Gastroesophageal sphincter (tissue), 3 donors: ENCODE measurements at regions not wholly inside any gene's neighbourhood (a gene's known extent, or its start where the extent isn't known, plus 50 kb on each side); places are given as distances from the start of the nearest gene placed in this dataset.

Source experiments
- CTCF ChIP-seq, 4 experiments: fragments of 200-600 bp in 2 of 4; fragments of 450-650 bp in 2 of 4; sonication (generic) in 1 of 4; IDR thresholded peaks; one replicate each; pipeline ENCODE4 v1.5.1; 2017 to 2019; ENCODE audit warnings: antibody characterized with exemption in 4 of 4, mild to moderate bottlenecking in 2 of 4, moderate library complexity in 2 of 4
- POLR2A ChIP-seq, 2 donors: fragments of 450-650 bp; IDR thresholded peaks; one replicate each; pipeline ENCODE4 v1.6.1; 2017; ENCODE audit warnings: antibody characterized with exemption in 2 of 2, mild to moderate bottlenecking in 2 of 2, moderate library complexity in 1 of 2
- POLR2AphosphoS5 ChIP-seq: sonication (generic); formaldehyde crosslinking; IDR thresholded peaks from one replicate; pipeline ENCODE4 v1.6.1; 2017; ENCODE audit warnings: antibody characterized with exemption

DNA sequence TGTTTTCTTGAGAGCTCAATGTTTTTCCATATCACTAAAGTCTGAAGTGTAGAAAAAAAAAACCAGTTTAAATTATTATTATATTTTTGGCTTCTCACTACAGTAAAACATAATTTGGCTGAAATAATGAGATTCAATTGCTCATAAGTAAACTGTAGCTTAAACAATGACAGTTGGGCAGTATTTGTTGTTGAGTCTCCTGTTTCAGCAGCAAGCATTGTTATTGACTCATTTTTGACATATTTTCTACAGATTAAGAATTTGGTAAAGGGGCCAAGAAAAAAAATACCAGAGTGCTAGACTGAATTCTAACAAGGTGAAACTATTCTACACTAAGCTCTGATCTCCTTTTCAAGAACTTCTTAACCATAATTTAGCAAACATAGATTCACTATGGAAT lies 2070.4 kb upstream of the CELF4 start:
- TF ChIP-seq POLR2A (IDR thresholded peaks at IDR 0.05) (no peak), CTCF (IDR thresholded peaks at IDR 0.05) (no peak), POLR2AphosphoS5 (no peak)
